GM12865 (cell line): ENCODE measurements at regions not wholly inside any gene's neighbourhood (a gene's known extent, or its start where the extent isn't known, plus 50 kb on each side); places are given as distances from the start of the nearest gene placed in this dataset.

Experiments used
- DNase-seq: peaks from one replicate; pipeline ENCODE4 v3.0.0; 2010; ENCODE audit warnings: low read depth
- H3K4me3 ChIP-seq: 2 replicates; pipeline ENCODE4 v1.5.1; 2011; ENCODE audit warnings: mild to moderate bottlenecking, low read depth, low read length, control low read depth
- TF ChIP-seq, protein P1 (sequence below): IDR thresholded peaks from 2 replicates; pipeline ENCODE4 v1.5.1; 2011; ENCODE audit warnings: low read length, control low read depth, low read depth, inconsistent platforms; ENCODE audit not compliant: insufficient read depth; ENCODE audit errors: missing control alignments

GRCh38 chr11:93268287-93269040 is 62.1 kb upstream of the DEUP1 start:
- DNase-seq: no peak
- TF ChIP-seq, protein P1, sequence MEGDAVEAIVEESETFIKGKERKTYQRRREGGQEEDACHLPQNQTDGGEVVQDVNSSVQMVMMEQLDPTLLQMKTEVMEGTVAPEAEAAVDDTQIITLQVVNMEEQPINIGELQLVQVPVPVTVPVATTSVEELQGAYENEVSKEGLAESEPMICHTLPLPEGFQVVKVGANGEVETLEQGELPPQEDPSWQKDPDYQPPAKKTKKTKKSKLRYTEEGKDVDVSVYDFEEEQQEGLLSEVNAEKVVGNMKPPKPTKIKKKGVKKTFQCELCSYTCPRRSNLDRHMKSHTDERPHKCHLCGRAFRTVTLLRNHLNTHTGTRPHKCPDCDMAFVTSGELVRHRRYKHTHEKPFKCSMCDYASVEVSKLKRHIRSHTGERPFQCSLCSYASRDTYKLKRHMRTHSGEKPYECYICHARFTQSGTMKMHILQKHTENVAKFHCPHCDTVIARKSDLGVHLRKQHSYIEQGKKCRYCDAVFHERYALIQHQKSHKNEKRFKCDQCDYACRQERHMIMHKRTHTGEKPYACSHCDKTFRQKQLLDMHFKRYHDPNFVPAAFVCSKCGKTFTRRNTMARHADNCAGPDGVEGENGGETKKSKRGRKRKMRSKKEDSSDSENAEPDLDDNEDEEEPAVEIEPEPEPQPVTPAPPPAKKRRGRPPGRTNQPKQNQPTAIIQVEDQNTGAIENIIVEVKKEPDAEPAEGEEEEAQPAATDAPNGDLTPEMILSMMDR: no peak
- no peak overlapping the region for H3K4me3 ChIP-seq

- DNase-seq: no peak
- no peak overlapping the region for H3K4me3 ChIP-seq
- TF ChIP-seq, protein P1: no peak
These were observed 58.9 kb upstream of the DEUP1 start for GRCh38 chr11:93271596-93271995.

- H3K4me3 ChIP-seq: no peak overlapping the region
- no peak for DNase-seq
- TF ChIP-seq, protein P1: no peak
These were observed 55.7 kb upstream of the DEUP1 start for GRCh38 chr11:93274851-93275250.

- no peak overlapping the region for H3K4me3 ChIP-seq
- TF ChIP-seq, protein P1: no peak
- DNase-seq: no peak
These were observed 51.6 kb upstream of the DEUP1 start for GRCh38 chr11:93278976-93279375.

- TF ChIP-seq, protein P1: no peak
- peak; percentile 64 for DNase-seq
- H3K4me3 ChIP-seq: no peak overlapping the region
These were observed 50.6 kb upstream of the DEUP1 start for GRCh38 chr11:93279851-93280347.
